Limb (tissue), 2 donors: ENCODE measurements at regions not wholly inside any gene's neighbourhood (a gene's known extent, or its start where the extent isn't known, plus 50 kb on each side); places are given as distances from the start of the nearest gene placed in this dataset.

ENCODE experiments used
- DNase-seq, 2 donors: peaks; one replicate each; pipeline ENCODE4 v3.0.0-alpha.2; 2016; ENCODE audit errors: extremely low spot score in 2 of 2

DNA sequence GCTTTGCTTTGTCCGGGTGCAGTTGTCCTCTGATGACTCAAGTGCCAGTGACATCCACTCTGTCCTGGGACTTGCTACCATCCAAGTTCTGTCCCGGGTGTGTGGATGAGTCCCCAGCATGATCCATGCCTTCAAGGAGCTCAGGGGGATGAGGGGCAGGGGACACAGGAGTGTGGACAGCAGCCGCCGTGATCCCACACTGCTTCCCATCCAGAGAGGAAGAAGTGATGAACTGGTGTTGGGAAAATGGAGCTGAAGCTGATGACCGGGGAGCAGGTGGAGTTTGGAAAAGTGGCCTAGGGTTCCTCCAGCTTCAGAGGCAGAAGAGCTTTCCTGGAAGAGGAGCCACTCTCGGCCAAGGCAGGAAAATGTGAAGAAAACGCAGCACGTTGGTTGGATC lies 249.6 kb upstream of the TNRC6C start:
- no peak for DNase-seq

DNA sequence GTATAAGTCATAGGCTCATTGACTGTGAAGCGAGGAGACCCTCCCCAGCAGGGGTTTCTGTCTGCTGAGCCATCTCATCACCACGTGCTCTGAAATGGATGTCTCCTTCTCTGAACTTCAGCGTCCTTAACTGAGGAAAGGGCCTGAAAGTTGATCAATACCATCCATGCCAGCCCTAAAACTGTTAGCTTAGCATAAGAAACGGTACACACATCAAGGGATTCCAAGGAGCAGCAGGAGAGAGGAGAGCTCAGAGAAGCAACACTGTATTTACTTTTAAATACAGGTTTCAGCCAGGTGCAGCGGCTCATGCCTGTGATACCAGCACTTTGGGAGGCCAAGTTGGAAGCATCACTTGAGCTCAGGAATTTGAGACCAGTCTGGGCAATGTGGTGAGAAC lies 248.9 kb upstream of the TNRC6C start:
- no peak for DNase-seq

DNA sequence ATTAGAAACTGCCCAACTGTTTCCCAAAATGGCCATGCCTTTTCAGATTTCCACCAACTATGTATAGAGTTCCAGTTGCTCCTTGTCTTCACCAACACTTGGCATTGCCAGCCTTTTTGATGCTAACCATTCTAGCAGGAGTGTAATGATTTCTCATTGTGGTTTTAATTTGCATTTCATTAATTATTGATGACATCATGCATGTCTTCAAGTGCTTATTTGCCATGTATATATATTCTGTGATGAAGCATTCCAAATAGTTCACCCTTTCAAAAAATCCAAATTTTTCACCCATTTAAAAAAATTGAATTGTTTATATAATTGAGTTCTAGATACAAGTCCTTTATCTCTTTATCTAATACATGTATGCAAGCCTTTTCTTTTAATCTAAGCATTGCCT lies 245.9 kb upstream of the TNRC6C start:
- no peak for DNase-seq

DNA sequence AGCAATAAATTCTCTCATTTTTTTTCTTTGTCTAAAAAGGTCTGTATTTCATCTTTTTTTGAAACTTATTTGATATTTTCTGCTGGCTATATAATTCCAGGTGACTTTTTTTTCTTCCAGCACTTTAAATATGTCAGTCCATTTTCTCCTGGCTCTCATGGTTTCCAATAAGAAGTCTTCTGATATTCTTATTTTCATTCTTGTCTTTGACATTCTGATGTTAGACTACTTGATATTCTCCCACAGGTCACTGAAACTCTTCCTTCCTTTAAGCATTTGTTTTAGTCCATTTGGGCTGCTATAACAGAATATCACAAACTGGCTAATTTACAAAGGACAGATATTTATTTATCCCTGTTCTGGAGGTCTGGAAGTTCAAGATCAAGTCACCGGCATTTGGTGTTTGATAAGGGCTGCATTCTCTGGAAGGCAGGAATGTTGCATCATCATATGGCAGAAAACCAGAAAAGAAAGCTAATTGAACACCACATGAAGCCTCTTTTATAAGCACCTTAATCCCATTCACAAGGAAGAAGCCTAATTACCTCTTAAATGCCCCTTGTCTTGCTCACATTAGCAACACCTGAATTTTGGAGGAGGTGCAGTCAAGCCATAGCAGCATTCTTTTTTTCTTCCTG lies 242.1 kb upstream of the TNRC6C start:
- DNase-seq = no peak

DNA sequence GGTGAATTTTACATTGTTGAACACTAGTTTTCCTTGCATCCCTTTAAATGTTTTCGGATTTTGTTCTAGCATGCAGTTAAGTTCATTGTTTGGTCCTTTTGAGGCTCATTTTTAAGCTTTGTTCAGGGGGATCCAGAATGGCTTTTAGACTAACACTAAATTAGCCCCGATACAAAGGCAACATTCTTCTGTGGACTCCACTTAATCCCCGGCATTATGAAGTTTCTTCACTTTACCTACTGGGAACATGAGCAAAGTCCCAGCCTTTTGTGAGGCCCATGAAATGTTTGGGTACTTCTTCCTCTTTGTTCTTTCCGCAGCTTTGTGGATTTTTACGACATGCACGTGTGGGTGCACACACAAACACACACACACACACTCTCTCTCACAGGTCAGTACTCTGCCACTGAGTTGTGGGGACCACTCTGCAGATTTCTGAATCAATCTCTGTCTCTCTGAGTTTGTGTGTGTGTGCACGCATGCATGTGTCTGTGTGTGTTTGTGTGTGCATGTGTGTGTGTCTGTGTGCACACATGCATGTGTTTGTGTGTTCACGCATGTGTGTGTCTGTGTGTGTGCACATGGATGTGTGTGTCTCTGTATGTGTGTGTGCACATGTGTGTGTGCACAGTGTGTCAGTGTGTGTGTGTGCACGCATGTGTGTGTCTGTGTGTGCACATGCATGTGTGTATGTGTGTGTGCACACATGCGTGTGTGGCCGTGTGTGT lies 240.4 kb upstream of the TNRC6C start:
- DNase-seq = no peak

DNA sequence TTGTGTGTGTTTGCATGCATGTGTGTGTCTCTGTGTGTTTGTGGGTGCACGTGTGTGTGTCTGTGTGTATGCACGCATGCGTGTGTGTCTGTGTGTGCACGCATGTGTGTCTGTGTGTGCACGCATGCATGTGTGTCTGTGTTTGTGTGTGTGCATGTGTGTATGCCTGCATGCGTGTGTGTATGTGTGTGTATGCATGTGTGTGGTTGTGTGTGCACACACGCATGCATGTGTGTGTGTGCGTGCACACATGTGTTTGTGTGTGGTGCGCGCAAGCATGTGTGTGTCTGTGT lies 239.9 kb upstream of the TNRC6C start:
- no peak for DNase-seq

DNA sequence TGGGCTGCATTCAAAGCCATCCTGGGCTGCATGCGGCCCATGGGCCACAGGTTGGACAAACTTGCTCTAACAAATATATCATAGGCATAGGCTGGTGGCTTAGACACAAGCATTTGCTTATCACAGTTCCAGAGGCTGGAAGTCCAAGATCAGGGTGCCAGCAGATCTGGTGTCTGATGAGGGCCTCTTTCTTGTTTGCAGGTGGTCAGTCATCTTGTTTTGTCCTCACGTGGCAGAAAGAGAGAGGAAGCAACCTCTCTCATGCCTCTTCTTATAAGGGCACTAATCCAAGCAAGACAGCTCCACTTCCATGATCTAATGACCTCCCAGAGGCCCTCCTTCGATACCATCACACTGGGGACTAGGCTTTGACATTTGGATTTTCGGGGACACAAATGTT lies 238.7 kb upstream of the TNRC6C start:
- no peak for DNase-seq

DNA sequence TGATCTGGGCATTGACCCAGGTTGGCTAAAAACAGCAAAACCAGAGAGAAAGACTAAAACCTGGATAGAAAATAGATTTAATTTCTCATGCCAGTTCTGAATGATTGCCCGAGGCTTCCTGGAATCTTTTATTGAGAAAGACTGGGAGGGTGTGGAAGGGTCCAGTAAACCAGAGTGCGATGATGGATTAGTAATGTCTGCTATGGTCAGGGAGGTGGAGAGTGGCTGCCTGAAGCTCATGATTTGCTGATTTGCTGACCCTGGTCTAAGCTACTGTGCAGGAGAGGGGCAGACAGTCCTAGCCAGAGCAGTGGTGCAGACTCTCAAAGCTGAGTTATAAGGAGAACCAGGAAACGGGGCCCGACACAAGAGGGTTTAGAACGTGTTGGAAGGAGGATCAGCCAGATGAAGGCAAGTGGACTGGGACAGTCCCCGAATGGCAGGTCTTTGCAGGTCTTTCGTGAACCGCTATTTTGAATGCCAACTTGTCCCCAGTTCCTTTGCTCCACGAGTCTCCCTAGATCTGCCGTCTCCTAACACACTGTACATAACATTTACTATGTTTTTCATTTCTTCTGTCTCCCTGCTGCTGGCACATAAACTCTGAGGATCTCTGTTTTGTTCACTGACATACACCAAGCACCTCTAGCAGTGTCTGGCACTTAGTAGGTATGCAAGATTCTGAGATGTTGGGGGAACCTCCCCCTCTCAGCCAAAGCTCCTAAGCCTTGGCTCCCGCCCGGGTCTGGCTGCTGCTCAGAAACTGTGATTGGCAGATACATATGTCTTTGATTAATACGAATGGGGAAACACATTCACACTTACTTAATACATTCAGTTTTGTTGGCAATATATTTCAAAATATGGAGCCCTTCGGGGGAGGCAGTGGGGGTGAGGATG lies 237.3 kb upstream of the TNRC6C start:
- no peak for DNase-seq

DNA sequence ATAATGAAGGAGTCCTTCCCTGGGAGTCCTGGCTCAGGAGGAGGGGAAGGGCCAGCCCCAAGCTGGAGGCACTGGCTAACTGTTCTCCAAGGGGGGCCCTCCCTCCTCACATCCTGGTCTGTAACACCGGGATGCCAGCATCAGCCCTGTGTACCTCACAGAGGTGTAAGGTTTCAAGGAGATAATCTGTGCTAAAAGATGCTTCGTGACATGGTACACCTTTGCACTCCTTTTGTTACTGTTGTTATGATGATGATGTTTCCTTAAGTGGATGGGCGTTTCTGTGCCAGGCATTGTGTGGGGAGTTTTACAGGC lies 236.7 kb upstream of the TNRC6C start:
- no peak for DNase-seq

DNA sequence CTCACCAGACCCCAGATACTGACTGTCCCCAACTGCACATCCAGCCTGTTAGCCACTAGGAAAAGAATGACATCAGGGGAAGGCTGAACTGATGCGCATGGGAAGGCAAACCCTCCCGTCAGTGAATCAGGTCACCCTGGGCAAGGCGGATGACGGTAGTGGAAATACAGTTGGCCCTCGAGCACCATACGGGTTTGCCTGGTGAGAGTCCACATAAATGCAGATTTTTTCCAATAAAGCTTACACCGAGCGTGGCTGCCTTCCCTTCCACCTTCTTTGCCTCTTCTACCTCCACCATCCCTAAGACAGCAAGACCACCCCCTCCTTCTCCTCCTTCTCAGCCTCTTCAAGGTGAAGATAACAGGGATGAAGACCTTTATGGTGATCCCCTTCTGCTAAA lies 236.1 kb upstream of the TNRC6C start:
- DNase-seq = no peak

DNA sequence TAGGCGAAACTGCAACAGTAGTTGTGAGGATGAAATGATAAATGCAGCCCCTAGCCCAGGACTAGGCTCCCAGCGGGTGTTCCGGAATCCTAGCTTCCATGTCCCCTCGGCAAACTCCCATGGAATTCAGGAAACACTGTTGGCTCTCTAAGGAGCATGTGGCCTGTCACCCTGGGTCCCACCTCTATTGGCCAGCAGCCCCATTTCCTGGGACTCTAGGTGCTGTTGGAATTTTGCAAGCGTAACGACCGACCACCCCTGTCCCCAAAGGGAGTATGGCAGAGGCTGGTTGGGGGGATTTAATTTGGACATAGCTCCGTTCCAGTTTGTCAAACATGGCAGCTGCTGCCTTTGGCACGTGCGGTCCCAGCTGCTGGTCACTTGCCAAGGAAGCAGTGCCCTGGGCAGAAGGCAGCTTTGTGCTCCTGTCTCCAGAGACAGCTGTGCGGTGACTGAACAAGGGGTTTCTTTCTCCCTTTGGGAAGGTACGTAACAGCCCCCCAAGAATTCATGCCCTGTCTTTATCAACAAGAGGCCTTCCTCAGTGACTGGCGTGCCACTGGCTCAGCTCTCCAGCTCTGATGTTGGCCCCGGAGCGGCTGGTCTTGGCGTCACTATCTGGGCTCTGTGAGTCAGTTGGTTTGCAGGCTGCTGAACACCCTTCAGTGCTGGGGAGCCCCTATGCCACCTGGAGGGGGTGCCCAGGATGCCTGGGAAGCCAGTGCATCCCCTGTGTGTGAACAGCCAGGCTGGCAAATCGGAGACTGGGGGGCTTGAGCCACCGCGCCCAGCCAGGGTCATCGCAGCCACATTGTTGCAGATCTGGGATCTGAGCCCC lies 235.2 kb upstream of the TNRC6C start:
- DNase-seq = peak in 1 of 2 donors; percentile 71

DNA sequence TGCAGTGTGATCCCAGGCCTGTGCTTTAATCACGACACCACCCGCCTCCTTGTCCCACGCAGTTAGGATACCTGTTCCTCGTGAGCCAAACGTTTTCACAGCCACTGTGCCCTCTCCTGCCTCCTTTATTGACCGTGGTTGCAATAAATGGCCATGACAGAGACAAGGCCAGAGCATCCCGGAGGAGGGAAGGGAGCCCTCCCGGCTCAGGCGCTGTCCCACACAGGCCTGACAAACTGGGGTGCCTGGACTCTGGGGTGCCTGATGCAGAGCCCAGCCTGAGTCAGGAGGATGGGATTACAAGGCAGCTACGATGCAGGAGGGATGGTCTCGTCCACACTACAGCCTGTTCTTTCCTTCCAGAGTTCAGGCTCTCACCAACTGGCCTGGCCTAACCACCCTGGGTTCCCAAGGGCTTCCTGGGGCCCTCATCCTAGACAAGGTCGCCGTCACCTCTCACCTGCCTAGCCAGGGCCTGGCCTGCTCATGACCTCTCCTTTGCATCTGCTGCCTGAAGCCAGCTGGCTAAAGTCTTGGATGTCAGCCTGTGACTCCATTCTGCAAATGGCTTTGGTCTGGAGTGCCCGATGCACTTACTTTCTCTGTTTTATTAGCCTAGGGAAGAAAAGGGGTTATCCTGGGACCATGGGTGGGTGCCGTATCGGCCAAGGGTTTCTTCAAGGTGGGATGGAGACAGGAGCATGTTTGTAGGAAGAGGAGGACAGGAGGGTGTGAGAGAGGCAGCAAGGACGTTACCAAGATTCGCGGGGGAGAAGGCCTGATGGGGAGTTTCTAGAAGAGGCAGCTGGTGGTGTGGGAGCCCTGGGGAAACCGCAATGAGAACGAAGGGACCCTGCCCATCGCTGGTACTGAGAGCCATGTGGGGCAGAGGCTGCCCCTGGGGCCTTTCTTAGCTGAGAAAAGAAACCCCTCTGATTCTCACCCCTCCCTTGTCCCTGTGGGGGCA lies 234.3 kb upstream of the TNRC6C start:
- DNase-seq = no peak

DNA sequence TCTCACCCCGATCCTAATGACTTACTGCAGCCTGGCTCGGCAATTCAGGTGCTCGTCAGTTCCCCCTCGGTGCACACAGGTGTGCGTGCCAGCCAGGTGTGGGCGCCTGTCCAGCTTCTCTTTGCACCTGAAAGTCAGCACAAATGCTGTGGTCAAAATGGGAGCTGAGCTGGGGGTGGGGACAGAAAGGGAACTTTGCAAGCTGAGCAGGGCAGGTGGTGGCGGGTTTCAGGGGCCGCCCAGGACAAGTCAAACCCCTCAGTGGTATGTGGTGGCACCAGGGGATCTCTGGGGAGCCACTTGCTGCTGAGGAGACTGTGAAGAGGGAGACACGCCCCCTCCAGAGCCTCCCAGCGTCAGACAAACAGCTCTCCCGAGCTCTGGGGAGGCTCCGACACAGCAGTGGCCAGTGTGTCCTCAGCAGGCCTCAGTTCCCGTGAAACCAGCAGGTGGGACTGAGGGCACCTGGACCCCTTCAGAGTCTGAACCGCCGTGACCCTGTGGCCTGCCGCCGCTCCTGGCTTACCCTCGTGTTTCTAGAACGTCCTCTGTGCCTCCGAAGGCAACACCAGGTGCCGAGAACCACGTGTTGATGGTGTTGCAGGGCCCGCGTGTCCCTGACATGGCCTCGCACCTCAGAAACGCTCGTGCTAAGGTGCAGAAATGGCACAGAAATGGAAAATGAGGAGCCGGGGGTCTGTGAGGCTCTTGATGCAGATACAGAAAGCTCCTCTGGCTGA lies 233.5 kb upstream of the TNRC6C start:
- DNase-seq = no peak

DNA sequence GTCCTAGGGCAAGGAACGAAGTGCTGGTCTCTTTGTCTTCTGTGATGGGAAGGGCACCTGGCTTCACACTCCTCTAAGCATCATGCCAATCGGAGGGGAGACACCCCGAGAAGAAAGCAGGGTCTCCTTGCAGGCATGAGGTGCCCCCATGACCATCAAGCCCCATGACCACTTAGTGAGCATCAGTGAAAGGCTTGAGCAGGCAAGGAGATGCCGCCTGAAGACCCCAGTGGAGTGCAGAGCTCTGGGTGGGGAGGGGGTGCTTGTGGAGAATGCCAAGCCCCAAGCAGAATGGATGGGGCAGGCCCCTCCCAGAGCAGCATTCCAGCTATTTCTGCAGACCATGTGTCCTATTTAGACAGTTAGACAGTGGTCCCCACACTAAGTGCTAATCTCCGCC lies 232.7 kb upstream of the TNRC6C start:
- no peak for DNase-seq

DNA sequence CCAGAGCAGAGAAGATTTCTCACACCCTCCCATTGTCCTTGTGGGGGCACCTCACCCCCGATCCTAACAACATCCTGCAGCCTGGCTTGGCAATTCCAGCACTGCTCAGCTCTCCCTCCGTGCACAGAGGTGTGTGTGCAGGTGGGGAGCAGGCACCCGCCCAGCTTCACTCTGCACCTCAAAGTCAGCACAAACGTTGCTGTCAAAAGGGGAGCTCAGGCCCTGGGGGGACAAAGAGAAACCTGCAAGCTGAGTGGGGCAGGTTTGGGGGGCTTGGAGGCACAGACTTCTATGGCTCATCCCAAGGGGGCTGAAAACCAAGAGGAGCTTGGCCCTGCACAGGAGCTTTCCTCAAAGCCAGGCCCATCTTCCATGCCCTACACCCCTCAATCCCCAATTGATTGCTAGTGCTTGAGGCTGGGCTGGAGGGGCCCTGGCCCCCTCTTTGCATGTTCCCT lies 231.9 kb upstream of the TNRC6C start:
- no peak for DNase-seq

DNA sequence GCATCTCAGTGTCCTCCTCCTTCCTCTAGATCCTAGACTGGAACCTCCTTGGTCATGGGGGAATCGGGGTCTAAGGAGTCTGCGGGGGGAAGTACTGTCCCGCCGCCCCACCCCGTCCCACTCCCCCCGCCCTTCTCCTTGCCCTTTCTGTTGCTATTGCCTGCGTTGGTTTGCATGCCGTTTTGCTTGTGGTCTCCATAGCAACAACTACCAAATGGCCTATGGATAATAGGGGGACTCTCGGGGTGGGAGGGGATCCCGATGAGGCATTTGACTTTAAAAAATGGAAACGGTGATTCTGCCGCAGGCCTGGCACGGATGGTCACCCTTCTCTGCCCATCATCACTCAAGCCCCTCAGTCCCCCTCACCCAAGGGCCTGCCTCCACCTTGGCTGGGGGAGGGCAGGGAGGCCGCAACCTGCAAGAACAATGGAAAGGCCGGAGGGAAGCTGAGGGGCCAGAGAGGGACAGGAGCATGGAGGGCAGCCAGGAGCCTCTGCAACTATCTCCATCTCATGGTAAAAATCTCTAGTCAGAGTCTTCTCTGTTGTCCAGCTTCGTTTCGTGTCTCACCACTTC lies 231.4 kb upstream of the TNRC6C start:
- no peak for DNase-seq

DNA sequence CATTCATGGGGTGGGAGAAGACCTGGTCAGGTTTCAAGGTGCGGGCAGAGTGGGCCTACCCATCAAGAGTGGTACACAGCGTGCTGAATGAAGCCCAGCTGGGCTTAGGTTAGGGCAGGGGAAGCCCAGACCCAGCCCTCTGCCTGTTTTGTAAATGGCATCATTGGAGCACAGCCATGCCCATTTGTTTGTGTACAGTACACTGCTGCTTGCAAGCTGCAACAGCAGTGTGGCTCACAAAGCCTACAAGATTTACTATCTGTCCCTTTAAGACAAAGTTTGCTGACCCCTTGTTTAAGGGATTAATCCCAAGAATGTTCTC lies 230.1 kb upstream of the TNRC6C start:
- DNase-seq = no peak

DNA sequence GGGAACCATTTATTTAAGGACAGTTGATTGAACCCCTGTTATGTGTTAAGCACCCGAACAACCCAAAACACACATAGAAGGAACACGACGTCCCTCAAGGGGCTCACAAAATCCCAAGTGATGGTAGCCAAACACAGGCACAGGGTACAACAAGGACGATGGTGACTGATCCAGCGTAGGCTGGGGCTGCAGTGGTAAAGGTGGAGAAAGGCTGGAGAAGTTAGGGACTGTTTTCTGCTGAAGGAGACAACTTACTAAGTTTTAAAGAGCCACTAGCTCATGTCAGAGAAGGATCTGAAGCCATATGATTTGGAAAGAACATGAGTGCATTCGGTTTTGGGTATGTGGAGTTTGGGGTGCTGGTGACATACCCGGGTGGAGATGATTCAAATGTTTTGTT lies 229.6 kb upstream of the TNRC6C start:
- DNase-seq = no peak

DNA sequence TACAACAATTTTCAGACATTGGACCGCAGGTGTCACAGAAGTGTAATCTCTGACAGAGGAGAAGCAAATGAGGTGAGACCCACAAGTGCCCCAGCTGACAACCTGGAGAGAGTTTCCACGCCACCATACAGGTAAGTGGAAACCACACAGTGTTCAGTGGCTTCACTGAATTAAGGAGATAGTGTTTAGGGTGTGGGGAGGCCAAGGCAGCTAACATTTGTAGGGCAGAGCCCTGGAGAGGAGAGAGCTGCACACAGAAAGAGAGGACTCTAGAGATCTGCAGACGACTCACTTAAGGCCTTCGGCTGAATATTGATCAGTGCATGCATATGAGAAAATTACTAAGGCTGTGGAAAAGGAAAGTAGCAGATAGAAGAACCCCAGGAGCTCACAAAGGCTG lies 228.9 kb upstream of the TNRC6C start:
- DNase-seq = no peak

DNA sequence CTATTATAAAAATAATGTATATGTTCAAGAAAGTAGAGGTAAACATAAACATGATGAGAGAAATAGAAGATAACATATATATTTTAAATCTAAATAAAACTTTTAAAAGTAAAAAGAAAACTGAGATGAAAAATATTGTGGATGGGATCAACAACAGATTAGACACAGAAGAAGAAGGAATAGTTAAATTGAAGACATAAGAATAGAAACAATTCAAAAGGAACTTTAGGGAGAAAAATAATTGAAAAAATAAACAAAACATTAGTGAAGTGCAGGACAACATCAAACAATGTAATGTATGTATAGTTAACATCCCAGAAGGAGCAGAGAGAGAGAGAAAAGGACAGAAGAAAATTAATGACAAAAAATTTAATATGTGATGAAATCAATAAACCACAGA lies 228.1 kb upstream of the TNRC6C start:
- DNase-seq = no peak
